ENCODE measurements at regions not wholly inside any gene's neighbourhood (a gene's known extent, or its start where the extent isn't known, plus 50 kb on each side); places are given as distances from the start of the nearest gene placed in this dataset.

DNA sequence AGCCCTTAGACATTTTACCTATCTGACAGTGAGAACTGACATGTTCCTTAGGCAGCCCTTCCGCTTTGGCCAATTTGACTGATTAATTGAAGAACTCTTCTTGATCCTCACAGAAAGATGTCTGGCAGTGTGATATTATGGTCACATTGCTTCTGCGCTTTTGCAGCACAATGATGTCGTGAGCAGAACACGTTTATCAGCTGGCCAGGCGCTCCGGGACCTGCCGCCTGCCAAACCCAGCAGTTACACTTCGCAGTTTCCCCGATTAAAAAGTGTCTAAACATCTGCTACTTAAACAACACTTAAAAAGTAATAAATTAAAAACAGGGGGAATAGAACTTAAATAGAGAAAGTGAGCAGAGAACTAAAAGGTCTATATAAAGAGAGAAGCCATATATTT is 103.5 kb upstream of the ETS2 start:
- no peak for DNase-seq (ENCODE audit: low read depth)
- TF ChIP-seq, protein P1, sequence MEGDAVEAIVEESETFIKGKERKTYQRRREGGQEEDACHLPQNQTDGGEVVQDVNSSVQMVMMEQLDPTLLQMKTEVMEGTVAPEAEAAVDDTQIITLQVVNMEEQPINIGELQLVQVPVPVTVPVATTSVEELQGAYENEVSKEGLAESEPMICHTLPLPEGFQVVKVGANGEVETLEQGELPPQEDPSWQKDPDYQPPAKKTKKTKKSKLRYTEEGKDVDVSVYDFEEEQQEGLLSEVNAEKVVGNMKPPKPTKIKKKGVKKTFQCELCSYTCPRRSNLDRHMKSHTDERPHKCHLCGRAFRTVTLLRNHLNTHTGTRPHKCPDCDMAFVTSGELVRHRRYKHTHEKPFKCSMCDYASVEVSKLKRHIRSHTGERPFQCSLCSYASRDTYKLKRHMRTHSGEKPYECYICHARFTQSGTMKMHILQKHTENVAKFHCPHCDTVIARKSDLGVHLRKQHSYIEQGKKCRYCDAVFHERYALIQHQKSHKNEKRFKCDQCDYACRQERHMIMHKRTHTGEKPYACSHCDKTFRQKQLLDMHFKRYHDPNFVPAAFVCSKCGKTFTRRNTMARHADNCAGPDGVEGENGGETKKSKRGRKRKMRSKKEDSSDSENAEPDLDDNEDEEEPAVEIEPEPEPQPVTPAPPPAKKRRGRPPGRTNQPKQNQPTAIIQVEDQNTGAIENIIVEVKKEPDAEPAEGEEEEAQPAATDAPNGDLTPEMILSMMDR (conservative IDR thresholded peaks at IDR 0.05; ENCODE audit: low read depth, low read length) = no peak
- H3K4me3 ChIP-seq (ENCODE audit: low read depth, low read length) = no peak overlapping the region

DNA sequence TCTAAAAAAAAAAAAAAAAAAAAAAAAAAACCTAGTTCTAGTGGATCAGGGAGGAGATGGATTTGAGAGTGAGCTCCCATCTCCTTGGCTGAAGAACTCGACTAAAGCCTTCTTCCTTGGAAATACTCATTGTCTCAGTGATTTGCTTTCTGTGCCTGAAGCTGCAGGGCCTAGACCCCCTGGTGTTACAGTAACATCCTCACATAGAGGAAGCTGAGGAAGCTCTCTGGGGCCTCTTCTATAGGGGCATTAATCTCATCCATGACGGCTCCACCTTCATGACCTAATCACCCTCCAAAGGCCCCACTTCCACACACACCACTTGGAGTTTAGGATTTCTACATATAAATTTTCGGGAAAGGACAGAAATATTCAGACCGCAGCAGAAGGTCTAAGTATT is 95.9 kb upstream of the ETS2 start:
- TF ChIP-seq, protein P1 (conservative IDR thresholded peaks at IDR 0.05; ENCODE audit: low read depth, low read length) = no peak
- no peak for DNase-seq (ENCODE audit: low read depth)
- no peak overlapping the region for H3K4me3 ChIP-seq (ENCODE audit: low read depth, low read length)

DNA sequence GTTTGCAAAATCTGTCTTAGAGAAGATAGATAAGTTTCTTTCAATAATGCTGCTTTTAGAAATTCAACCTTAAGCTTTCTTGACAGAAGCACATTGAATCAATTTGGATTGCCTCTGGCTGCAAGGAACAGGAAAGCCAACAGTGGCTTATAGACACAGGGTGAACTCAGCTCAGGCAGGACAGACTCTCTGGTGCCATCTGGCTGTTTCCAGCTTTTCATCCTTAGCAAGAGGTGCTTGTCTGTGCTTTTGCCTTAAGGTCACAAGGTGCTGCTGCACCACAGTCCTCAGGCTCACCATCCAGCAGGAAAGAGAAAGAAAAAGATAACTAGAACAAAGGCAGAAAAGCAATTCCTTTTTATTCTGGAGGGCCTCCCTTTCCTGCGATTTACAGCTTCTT is 93.7 kb upstream of the ETS2 start:
- DNase-seq (ENCODE audit: low read depth) = peak; percentile 15
- TF ChIP-seq, protein P1 (conservative IDR thresholded peaks at IDR 0.05; ENCODE audit: low read depth, low read length) = peak; percentile 79
- no peak overlapping the region for H3K4me3 ChIP-seq (ENCODE audit: low read depth, low read length)

- no peak overlapping the region for H3K4me3 ChIP-seq (ENCODE audit: low read depth, low read length)
- TF ChIP-seq, protein P1 (conservative IDR thresholded peaks at IDR 0.05; ENCODE audit: low read depth, low read length) = no peak
- no peak for DNase-seq (ENCODE audit: low read depth)
These were observed 93.1 kb upstream of the ETS2 start for GRCh38 chr21:38712664-38713063.

GRCh38 chr21:38714039-38714817 is 91.5 kb upstream of the ETS2 start:
- DNase-seq (ENCODE audit: low read depth) = no peak
- no peak overlapping the region for H3K4me3 ChIP-seq (ENCODE audit: low read depth, low read length)
- TF ChIP-seq, protein P1 (conservative IDR thresholded peaks at IDR 0.05; ENCODE audit: low read depth, low read length) = no peak

DNA sequence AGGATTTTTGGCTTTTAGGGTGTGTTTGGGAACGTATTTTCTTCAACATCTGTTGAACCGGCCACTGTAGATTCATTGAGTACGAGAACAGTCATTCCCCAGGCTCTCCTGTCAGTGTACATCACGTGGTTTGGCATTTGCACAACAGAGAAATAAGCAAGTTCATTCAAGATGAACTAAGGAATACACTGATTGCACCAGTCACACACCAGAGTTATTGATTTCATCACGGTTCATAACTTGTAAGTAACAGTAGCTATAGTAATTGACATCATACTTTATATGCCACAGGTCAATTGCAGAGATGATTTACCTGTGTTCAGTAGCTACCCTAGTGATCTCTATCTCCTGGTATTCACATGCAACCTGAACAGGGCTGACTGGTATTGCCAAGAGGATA is 90.7 kb upstream of the ETS2 start:
- TF ChIP-seq, protein P1 (conservative IDR thresholded peaks at IDR 0.05; ENCODE audit: low read depth, low read length) = no peak
- H3K4me3 ChIP-seq (ENCODE audit: low read depth, low read length) = no peak overlapping the region
- DNase-seq (ENCODE audit: low read depth) = no peak

- no peak for DNase-seq (ENCODE audit: low read depth)
- no peak overlapping the region for H3K4me3 ChIP-seq (ENCODE audit: low read depth, low read length)
- TF ChIP-seq, protein P1 (conservative IDR thresholded peaks at IDR 0.05; ENCODE audit: low read depth, low read length) = no peak
These were observed 89.6 kb upstream of the ETS2 start for GRCh38 chr21:38716088-38716487.
